SK-N-SH (cell line): ENCODE measurements at regions not wholly inside any gene's neighbourhood (a gene's known extent, or its start where the extent isn't known, plus 50 kb on each side); places are given as distances from the start of the nearest gene placed in this dataset.

Experiments used
- CTCF ChIA-PET: fragments of 300-600, 350-600 bp; formaldehyde crosslinking; extraction: SDS; loops from one replicate; lab custom pipeline; 2021; lab: Yijun Ruan, JAX
- POLR2A ChIA-PET: fragments of 350-600 bp; sonication (Branson Sonifier 250); formaldehyde crosslinking; extraction: SDS; loops from one replicate; lab custom pipeline; 2020; ENCODE audit warnings: antibody characterized with exemption, inconsistent platforms; lab: Yijun Ruan, JAX
- DNase-seq: peaks from one replicate; pipeline ENCODE4 v3.0.0; 2012
- H2AFZ ChIP-seq: fragments of 200-600 bp; sonication (generic); 2 replicates; pipeline ENCODE4 v1.8.1; 2016; ENCODE audit warnings: antibody characterized with exemption, mild to moderate bottlenecking, low read depth
- H3F3A ChIP-seq: fragments of 200-600 bp; sonication (generic); replicated peaks from 2 replicates; pipeline ENCODE3; 2016; ENCODE audit warnings: antibody characterized with exemption, mild to moderate bottlenecking; ENCODE audit not compliant: insufficient read depth
- H3K27ac ChIP-seq, 2 experiments: fragments of 200-500 bp in 1 of 2; fragments of 200-600 bp in 1 of 2; sonication (Bioruptor generic) in 1 of 2; sonication (generic), shearing (Covaris generic) in 1 of 2; 2 replicates each; pipeline versions ENCODE4 v1.5.1 to v1.6.1; 2014 to 2016; ENCODE audit warnings: low read depth in 2 of 2, inconsistent platforms in 1 of 2, low read length in 1 of 2, mild to moderate bottlenecking in 1 of 2, mixed read lengths in 1 of 2
- H3K27me3 ChIP-seq: fragments of 200-600 bp; sonication (generic), shearing (Covaris generic); 2 replicates; pipeline ENCODE4 v1.6.1; 2016; ENCODE audit warnings: mixed run types; ENCODE audit not compliant: insufficient read depth
- H3K36me3 ChIP-seq, 2 experiments: fragments of 200-500 bp in 1 of 2; fragments of 200-600 bp in 1 of 2; sonication (Bioruptor generic) in 1 of 2; sonication (generic) in 1 of 2; replicated peaks in 1 of 2; 2 replicates each; pipeline versions ENCODE3 to v1.5.1; 2014 to 2016; ENCODE audit warnings: low read length in 1 of 2, mild to moderate bottlenecking in 1 of 2; ENCODE audit not compliant: insufficient read depth in 2 of 2, control insufficient read depth in 1 of 2
- H3K4me1 ChIP-seq, 2 experiments: fragments of 200-500 bp in 1 of 2; fragments of 200-600 bp in 1 of 2; sonication (Bioruptor generic) in 1 of 2; sonication (generic), shearing (Covaris generic) in 1 of 2; 2 replicates each; pipeline versions ENCODE4 v1.5.1 to v1.6.1; 2014 to 2016; ENCODE audit warnings: low read depth in 1 of 2, low read length in 1 of 2, mixed run types in 1 of 2; ENCODE audit not compliant: insufficient read depth in 2 of 2, control insufficient read depth in 1 of 2
- H3K4me2 ChIP-seq: fragments of 200-600 bp; sonication (generic), shearing (Covaris generic); 2 replicates; pipeline ENCODE4 v1.6.1; 2017; ENCODE audit warnings: mixed run types
- H3K4me3 ChIP-seq, 2 experiments: fragments of 200-500 bp in 1 of 2; fragments of 200-600 bp in 1 of 2; sonication (Bioruptor generic) in 1 of 2; sonication (generic), shearing (Covaris generic) in 1 of 2; 2 replicates each; pipeline versions ENCODE4 v1.5.1 to v1.8.1; 2014 to 2016; ENCODE audit warnings: low read depth in 2 of 2, inconsistent platforms in 1 of 2, low read length in 1 of 2, mild to moderate bottlenecking in 1 of 2, mixed read lengths in 1 of 2, moderate library complexity in 1 of 2
- H3K79me2 ChIP-seq: fragments of 200-600 bp; sonication (generic); 2 replicates; pipeline ENCODE4 v1.8.1; 2017; ENCODE audit warnings: mild to moderate bottlenecking; ENCODE audit not compliant: insufficient read depth
- H3K9ac ChIP-seq: fragments of 200-600 bp; sonication (generic); 2 replicates; pipeline ENCODE4 v1.6.1; 2017; ENCODE audit warnings: mixed run types
- H3K9me2 ChIP-seq: fragments of 200-600 bp; sonication (generic); 2 replicates; pipeline ENCODE4 v1.6.1; 2017; ENCODE audit warnings: mixed run types
- H3K9me3 ChIP-seq: fragments of 200-600 bp; sonication (generic); 2 replicates; pipeline ENCODE4 v1.6.1; 2017; ENCODE audit warnings: mixed run types, mild to moderate bottlenecking, moderate library complexity
- H4K20me1 ChIP-seq: fragments of 200-600 bp; sonication (generic); 2 replicates; pipeline ENCODE4 v1.6.1; 2017; ENCODE audit warnings: mild to moderate bottlenecking, mixed run types; ENCODE audit not compliant: insufficient read depth
- FOXJ3 ChIP-seq: sonication (generic); formaldehyde crosslinking; IDR thresholded peaks from 2 replicates; pipeline ENCODE4 v1.5.1; 2020; ENCODE audit warnings: mild to moderate bottlenecking, missing genetic modification reagents
- GABPA ChIP-seq: IDR thresholded peaks from 2 replicates; pipeline ENCODE4 v1.4.0; 2012; ENCODE audit warnings: low read depth, mild to moderate bottlenecking
- IRF3 ChIP-seq: fragments of 150-350 bp; IDR thresholded peaks from 2 replicates; pipeline ENCODE4 v1.6.1; 2016; ENCODE audit warnings: mild to moderate bottlenecking, low read depth, low read length
- MAX ChIP-seq: IDR thresholded peaks from 2 replicates; pipeline ENCODE4 v1.4.0; 2012; ENCODE audit warnings: low read depth
- PBX3 ChIP-seq: IDR thresholded peaks from 2 replicates; pipeline ENCODE4; 2012
- POLR2AphosphoS5 ChIP-seq: IDR thresholded peaks from 2 replicates; pipeline ENCODE4 v1.6.1; 2012; ENCODE audit warnings: low read depth, low read length
- REST ChIP-seq: IDR thresholded peaks from 2 replicates; pipeline ENCODE4 v1.6.1; 2012; ENCODE audit warnings: mild to moderate bottlenecking, low read depth, low read length, moderate library complexity
- SIN3A ChIP-seq: IDR thresholded peaks from 2 replicates; pipeline ENCODE4 v1.6.1; 2012; ENCODE audit warnings: low read depth, mild to moderate bottlenecking, low read length, moderate library complexity, borderline replicate concordance
- SMC3 ChIP-seq: IDR thresholded peaks from 2 replicates; pipeline ENCODE4 v1.6.1; 2012; ENCODE audit warnings: low read depth, low read length, improper control_type of control experiment
- TCF12 ChIP-seq: IDR thresholded peaks from 2 replicates; pipeline ENCODE4 v1.4.0; 2012
- USF2 ChIP-seq: fragments of 150-350 bp; IDR thresholded peaks from 2 replicates; pipeline ENCODE4 v1.6.1; 2017; ENCODE audit warnings: antibody characterized with exemption, low read length, low read depth, borderline replicate concordance
- ZBTB33 ChIP-seq: IDR thresholded peaks from 2 replicates; pipeline ENCODE4 v1.4.0; 2012; ENCODE audit warnings: low read depth, borderline replicate concordance

- no peak for TF ChIP-seq MAX
- TF ChIP-seq IRF3 = no peak
- no peak for TF ChIP-seq ZBTB33
- no peak for TF ChIP-seq SIN3A
Measured at GRCh38 chr12:107351109-107351508, 257.8 kb upstream of the CRY1 start (continued).

GRCh38 chr12:107351713-107352112, 258.4 kb upstream of the CRY1 start:
- DNase-seq = no peak
- POLR2A ChIA-PET = no interaction called here
- no peaks in the 10 kb centered on the region for H3K9me2 ChIP-seq
- no peaks in the 10 kb centered on the region for H3K79me2 ChIP-seq
- H3K27ac ChIP-seq = no peak overlapping the region
- no peak overlapping the region for H3K4me2 ChIP-seq
- no peaks in the 10 kb centered on the region for H3K27me3 ChIP-seq
- TF ChIP-seq POLR2AphosphoS5 = no peak
- no peak for TF ChIP-seq REST
- no peak for TF ChIP-seq GABPA
- TF ChIP-seq TCF12 = no peak
- no peak for TF ChIP-seq PBX3
- no peak for TF ChIP-seq USF2
- TF ChIP-seq FOXJ3 (CRISPR knock-in tag) = no peak
- TF ChIP-seq SMC3 = no peak
- peaks cover 6 to 7% of the 10 kb centered on the region in 2 experiments; a peak in 2 of 4 replicates for H3K4me1 ChIP-seq
- H2AFZ ChIP-seq = no peak overlapping the region
- no peaks in the 10 kb centered on the region for H3K9me3 ChIP-seq
- H3K4me3 ChIP-seq = no peak overlapping the region
- H3K36me3 ChIP-seq = no peaks in the 10 kb centered on the region
- no peak overlapping the region for H3K9ac ChIP-seq
- H4K20me1 ChIP-seq = no peaks in the 10 kb centered on the region
- CTCF ChIA-PET = no interaction called here
- H3F3A ChIP-seq = peaks cover 6% of the 10 kb centered on the region
